ENCODE measurements at regions not wholly inside any gene's neighbourhood (a gene's known extent, or its start where the extent isn't known, plus 50 kb on each side); places are given as distances from the start of the nearest gene placed in this dataset.

DNA sequence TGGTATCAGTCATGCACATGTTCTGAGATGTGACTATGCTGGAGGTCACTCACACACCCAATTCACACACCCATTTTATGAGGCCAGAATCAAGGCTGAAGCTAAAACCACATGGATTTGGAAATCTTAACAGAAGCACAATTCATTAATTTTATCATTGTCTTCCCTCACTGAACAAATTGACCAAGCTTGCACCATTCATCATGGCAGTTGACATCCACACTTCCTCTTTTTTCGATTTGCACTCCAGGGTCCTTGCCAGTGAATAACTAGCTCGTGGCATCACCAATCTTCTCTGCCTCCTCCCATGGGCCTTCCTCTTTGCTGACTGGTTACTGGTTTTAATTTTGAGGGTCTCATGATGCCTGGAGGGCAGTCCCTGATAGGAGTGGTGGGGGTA, 123.0 kb upstream of the ASIC2 start:
- no peak overlapping the region for H3K4me3 ChIP-seq
- 24% methylated on average over 2 of the region's 2 CpGs; no CpG with 5 or more reads in 1 of the 2 donors for WGBS, 2 donors (ENCODE audit: low coverage in 1 of 2)
- no peak overlapping the region for H3K27ac ChIP-seq
- H3K36me3 ChIP-seq = no peaks in the 10 kb centered on the region
- TF ChIP-seq EP300 (IDR thresholded peaks at IDR 0.05) = no peak
- H3K9me3 ChIP-seq = no peaks in the 10 kb centered on the region
- no peaks in the 10 kb centered on the region for H3K4me1 ChIP-seq
- peaks cover 24% of the 10 kb centered on the region for H3K27me3 ChIP-seq
- no peak for ATAC-seq

DNA sequence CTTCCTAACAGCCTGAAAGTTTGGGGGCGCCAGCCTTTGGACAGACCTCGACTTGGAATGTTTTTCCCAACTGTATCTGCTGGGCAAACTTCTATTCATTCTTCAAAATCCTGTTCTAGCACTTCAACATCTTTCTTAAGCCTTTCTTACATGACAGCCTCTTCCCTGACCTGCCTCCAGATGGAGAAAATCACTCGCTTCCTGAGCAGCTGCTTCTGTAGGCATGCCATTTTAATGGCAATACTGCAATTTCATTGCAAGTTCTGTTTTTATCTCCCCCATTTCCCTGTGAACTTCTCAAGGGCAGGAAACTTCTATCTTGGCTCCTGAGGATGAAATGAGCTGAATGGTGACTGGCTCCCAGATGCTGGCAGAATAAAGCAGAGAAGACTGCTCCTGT, 128.8 kb upstream of the ASIC2 start:
- Histone ChIP-seq H3K4me3 (no peak overlapping the region), H3K9me3 (no peaks in the 10 kb centered on the region), H3K36me3 (no peaks in the 10 kb centered on the region), H3K4me1 (peaks cover 0 to 7% (median 0%) of the 10 kb centered on the region in 3 donors), H3K27ac (no peak overlapping the region), H3K27me3 (peaks cover 27% of the 10 kb centered on the region)
- TF ChIP-seq POLR2AphosphoS5 (IDR thresholded peaks at IDR 0.05) (no peak), EP300 (IDR thresholded peaks at IDR 0.05) (no peak), POLR2A (IDR thresholded peaks at IDR 0.05) (no peak)
- TF ChIP-seq, protein P1, sequence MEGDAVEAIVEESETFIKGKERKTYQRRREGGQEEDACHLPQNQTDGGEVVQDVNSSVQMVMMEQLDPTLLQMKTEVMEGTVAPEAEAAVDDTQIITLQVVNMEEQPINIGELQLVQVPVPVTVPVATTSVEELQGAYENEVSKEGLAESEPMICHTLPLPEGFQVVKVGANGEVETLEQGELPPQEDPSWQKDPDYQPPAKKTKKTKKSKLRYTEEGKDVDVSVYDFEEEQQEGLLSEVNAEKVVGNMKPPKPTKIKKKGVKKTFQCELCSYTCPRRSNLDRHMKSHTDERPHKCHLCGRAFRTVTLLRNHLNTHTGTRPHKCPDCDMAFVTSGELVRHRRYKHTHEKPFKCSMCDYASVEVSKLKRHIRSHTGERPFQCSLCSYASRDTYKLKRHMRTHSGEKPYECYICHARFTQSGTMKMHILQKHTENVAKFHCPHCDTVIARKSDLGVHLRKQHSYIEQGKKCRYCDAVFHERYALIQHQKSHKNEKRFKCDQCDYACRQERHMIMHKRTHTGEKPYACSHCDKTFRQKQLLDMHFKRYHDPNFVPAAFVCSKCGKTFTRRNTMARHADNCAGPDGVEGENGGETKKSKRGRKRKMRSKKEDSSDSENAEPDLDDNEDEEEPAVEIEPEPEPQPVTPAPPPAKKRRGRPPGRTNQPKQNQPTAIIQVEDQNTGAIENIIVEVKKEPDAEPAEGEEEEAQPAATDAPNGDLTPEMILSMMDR (IDR thresholded peaks at IDR 0.05) = no peak
- 56 to 57% methylated on average over 3 of the region's 3 CpGs for WGBS, 2 donors (ENCODE audit: low coverage in 1 of 2)
- ATAC-seq = no peak

DNA sequence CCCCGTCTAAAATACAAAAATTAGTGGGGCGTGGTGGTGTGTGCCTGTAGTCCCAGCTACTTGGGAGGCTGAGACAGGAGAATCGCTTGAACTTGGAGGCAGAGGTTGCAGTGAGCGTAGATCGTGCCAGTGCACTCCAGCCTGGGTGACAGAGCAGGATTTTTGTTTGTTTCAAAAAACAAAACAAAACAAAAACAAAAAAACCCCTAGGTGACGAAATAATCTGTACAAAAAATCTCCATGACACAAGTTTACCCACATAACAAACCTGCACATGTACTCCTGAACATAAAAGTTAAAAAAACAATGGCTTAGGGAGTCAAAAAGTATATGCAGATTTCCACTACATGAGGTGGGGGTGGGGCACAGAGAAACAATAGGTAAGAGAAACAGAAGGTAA, 140.5 kb upstream of the ASIC2 start:
- H3K27me3 ChIP-seq = peaks cover 1% of the 10 kb centered on the region
- no peak overlapping the region for H3K27ac ChIP-seq
- H3K4me3 ChIP-seq = no peak overlapping the region
- H3K4me1 ChIP-seq = no peaks in the 10 kb centered on the region
- H3K9me3 ChIP-seq = no peaks in the 10 kb centered on the region
- TF ChIP-seq, protein P1 (IDR thresholded peaks at IDR 0.05) = no peak
- TF ChIP-seq POLR2A (IDR thresholded peaks at IDR 0.05) (no peak), EP300 (IDR thresholded peaks at IDR 0.05) (no peak), POLR2AphosphoS5 (IDR thresholded peaks at IDR 0.05) (no peak)
- H3K36me3 ChIP-seq = no peaks in the 10 kb centered on the region
- no peak for ATAC-seq
- WGBS, 2 donors (ENCODE audit: low coverage in 1 of 2) = 70 to 73% methylated on average over 5 of the region's 6 CpGs

DNA sequence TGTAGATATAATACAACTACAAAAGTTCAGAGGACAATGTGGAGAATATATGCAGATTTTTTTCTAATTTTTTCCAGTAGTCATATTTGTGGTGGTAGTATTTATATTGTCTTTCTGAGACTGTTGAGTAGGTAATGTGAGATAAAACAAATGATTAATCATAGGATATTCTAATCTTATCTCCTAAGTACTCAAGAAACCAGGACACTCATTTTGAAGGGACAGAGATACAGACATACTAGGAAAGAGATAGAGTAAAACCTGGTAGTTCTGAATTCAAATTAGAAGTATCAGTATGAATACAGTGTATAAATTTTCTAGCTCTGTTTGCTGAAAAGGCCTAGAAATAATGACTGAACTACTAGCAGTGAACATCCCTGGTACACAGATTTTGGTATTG, 141.7 kb upstream of the ASIC2 start:
- Histone ChIP-seq H3K27me3 (no peaks in the 10 kb centered on the region), H3K9me3 (no peaks in the 10 kb centered on the region), H3K4me1 (no peaks in the 10 kb centered on the region), H3K36me3 (no peaks in the 10 kb centered on the region), H3K4me3 (no peak overlapping the region), H3K27ac (no peak overlapping the region)
- no peak for ATAC-seq
- TF ChIP-seq POLR2AphosphoS5 (IDR thresholded peaks at IDR 0.05) (no peak), POLR2A (IDR thresholded peaks at IDR 0.05) (no peak), EP300 (IDR thresholded peaks at IDR 0.05) (no peak)
- TF ChIP-seq, protein P1 (IDR thresholded peaks at IDR 0.05) = no peak

DNA sequence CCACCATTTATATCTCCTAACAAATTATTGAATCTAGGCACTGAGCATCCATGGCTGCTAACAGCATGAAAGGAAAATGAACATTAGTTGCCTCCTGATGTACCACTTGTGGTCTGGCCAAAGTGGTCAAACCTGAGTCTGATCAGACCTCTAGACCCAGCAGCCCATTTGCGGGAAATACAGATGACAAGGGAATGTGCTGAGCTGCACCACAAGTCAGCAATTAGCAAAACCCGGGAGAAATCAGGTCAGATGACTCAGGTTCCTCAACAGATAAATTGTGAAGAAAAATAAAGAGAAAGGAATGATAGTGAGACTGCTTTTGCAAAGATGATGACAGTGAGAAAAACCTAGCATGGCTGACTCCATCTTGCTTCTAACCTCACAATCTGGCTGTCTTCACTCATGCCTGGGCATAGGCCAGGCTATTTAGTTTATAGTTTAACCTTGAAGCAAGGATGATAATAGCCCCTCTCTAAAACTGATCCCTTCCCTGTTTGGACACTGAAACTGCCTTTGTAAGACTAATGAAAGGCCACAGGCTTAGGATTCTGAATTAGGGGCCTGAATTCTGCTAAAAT, 142.7 kb upstream of the ASIC2 start:
- H3K36me3 ChIP-seq = no peaks in the 10 kb centered on the region
- ATAC-seq = no peak

More for the DNA sequence above, 142.7 kb upstream of the ASIC2 start:
- Histone ChIP-seq H3K27ac (no peak overlapping the region), H3K4me3 (no peak overlapping the region), H3K9me3 (no peaks in the 10 kb centered on the region), H3K4me1 (no peaks in the 10 kb centered on the region), H3K27me3 (no peaks in the 10 kb centered on the region)
- 47 to 67% methylated on average over 2 of the region's 2 CpGs for whole genome bisulfite sequencing, 2 donors (ENCODE audit: low coverage in 1 of 2)
- TF ChIP-seq EP300 (IDR thresholded peaks at IDR 0.05) = no peak
- TF ChIP-seq POLR2AphosphoS5 (IDR thresholded peaks at IDR 0.05) = no peak
- TF ChIP-seq, protein P1 (IDR thresholded peaks at IDR 0.05) = no peak
- TF ChIP-seq POLR2A (IDR thresholded peaks at IDR 0.05) = no peak

All from gastroesophageal sphincter (tissue), 4 donors.